ENCODE measurements at regions not wholly inside any gene's neighbourhood (a gene's known extent, or its start where the extent isn't known, plus 50 kb on each side); places are given as distances from the start of the nearest gene placed in this dataset.

DNA sequence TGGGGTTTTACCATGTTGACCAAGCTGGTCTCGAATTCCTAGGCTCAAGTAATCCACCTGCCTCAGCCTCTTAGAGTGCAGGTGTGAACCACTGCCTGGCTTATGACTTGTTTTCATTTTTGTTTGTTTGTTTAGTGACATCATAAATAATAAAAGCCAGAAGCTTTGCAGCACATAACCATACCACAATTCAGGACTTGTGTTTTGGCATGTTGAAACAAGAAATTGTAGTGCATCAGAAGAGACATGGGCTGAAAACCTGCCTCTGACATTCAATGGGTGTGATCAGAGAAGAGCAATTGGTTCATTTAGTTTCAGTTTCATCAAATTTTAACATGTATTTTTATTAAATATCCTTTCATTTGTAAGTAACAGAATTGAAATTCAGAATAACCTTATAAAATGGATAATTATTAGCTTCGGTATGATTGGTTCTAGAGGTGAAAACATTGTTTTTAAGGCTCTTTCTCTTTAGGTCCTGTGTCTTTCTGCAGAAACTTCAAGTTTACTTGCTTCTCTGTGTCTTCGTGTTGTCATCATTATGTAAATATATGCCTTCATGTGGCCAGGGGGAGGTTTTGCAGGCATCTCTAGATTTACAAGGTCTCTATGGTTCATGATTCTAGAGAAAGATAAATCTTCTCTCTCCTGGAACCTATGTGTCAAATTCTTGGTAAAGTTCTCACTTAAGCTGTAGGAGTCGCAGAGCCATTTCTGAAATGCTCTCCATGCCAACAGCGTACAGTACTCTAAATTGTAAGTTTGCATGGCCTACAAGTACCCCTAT, 312.0 kb downstream of the KCNC2 start:
- TF ChIP-seq CTCF (conservative IDR thresholded peaks at IDR 0.05 in 1 of 2, IDR thresholded peaks at IDR 0.05 in 1 of 2; ENCODE audit: low read depth in 1 of 2, low read length in 2 of 2) (no peak), EZH2 (IDR thresholded peaks at IDR 0.05; ENCODE audit: low read length, missing control alignments) (no peak)
